ENCODE measurements at regions not wholly inside any gene's neighbourhood (a gene's known extent, or its start where the extent isn't known, plus 50 kb on each side); places are given as distances from the start of the nearest gene placed in this dataset.

- Histone ChIP-seq H3K9me2 (replicated peaks; ENCODE audit: insufficient read depth, low read length) (no peaks in the 10 kb centered on the region), H3F3A (ENCODE audit: insufficient read depth) (no peaks in the 10 kb centered on the region), H3K4me2 (ENCODE audit: low read depth, low read length, poor library complexity, severe bottlenecking) (no peak overlapping the region), H3K27ac (ENCODE audit: low read depth, low read length) (no peak overlapping the region), H4K20me1 (ENCODE audit: low read depth, low read length) (no peaks in the 10 kb centered on the region; the same call in 1 of the 2 replicates), H3K4me3 (ENCODE audit: insufficient read depth, low read length, poor library complexity, severe bottlenecking) (no peak overlapping the region), H3K79me2 (ENCODE audit: insufficient read depth, low read length) (no peaks in the 10 kb centered on the region), H3K36me3 (ENCODE audit: low read length) (no peaks in the 10 kb centered on the region), H2AFZ (ENCODE audit: low read depth, low read length, severe bottlenecking) (no peak overlapping the region), H3K9ac (ENCODE audit: low read length) (no peak overlapping the region), H3K9me3 (ENCODE audit: insufficient read depth, low read length) (no peaks in the 10 kb centered on the region), H3K27me3 (ENCODE audit: low read length) (no peaks in the 10 kb centered on the region)
- TF ChIP-seq EZH2phosphoT487 (conservative IDR thresholded peaks at IDR 0.05; ENCODE audit: low read length) (no peak), CTCF (IDR thresholded peaks at IDR 0.05; ENCODE audit: insufficient read depth, low read length, poor library complexity, severe bottlenecking) (no peak)
Observed at GRCh38 chr16:56134790-56135189, 56.5 kb upstream of the GNAO1 start.

- Histone ChIP-seq H3K9me2 (replicated peaks; ENCODE audit: insufficient read depth, low read length) (no peaks in the 10 kb centered on the region), H3K27me3 (ENCODE audit: low read length) (no peaks in the 10 kb centered on the region), H3K9me3 (ENCODE audit: insufficient read depth, low read length) (no peaks in the 10 kb centered on the region), H3K27ac (ENCODE audit: low read depth, low read length) (no peak overlapping the region), H3K9ac (ENCODE audit: low read length) (no peak overlapping the region), H4K20me1 (ENCODE audit: low read depth, low read length) (no peaks in the 10 kb centered on the region), H3K4me2 (ENCODE audit: low read depth, low read length, poor library complexity, severe bottlenecking) (no peak overlapping the region), H3K4me3 (ENCODE audit: insufficient read depth, low read length, poor library complexity, severe bottlenecking) (no peak overlapping the region), H3K36me3 (ENCODE audit: low read length) (no peaks in the 10 kb centered on the region), H3K79me2 (ENCODE audit: insufficient read depth, low read length) (no peaks in the 10 kb centered on the region), H2AFZ (ENCODE audit: low read depth, low read length, severe bottlenecking) (no peak overlapping the region), H3F3A (ENCODE audit: insufficient read depth) (no peaks in the 10 kb centered on the region)
- no peak for TF ChIP-seq EZH2phosphoT487 (conservative IDR thresholded peaks at IDR 0.05; ENCODE audit: low read length)
- no peak for TF ChIP-seq CTCF (IDR thresholded peaks at IDR 0.05; ENCODE audit: insufficient read depth, low read length, poor library complexity, severe bottlenecking)
Observed at GRCh38 chr16:56125922-56126321, 65.4 kb upstream of the GNAO1 start.

- Histone ChIP-seq H3K27ac (ENCODE audit: low read depth, low read length) (no peak overlapping the region), H3F3A (ENCODE audit: insufficient read depth) (no peaks in the 10 kb centered on the region), H3K9me2 (replicated peaks; ENCODE audit: insufficient read depth, low read length) (no peaks in the 10 kb centered on the region), H3K4me3 (ENCODE audit: insufficient read depth, low read length, poor library complexity, severe bottlenecking) (no peak overlapping the region), H4K20me1 (ENCODE audit: low read depth, low read length) (no peaks in the 10 kb centered on the region), H3K27me3 (ENCODE audit: low read length) (no peaks in the 10 kb centered on the region), H3K79me2 (ENCODE audit: insufficient read depth, low read length) (no peaks in the 10 kb centered on the region), H3K9ac (ENCODE audit: low read length) (no peak overlapping the region), H3K4me2 (ENCODE audit: low read depth, low read length, poor library complexity, severe bottlenecking) (no peak overlapping the region), H3K36me3 (ENCODE audit: low read length) (no peaks in the 10 kb centered on the region), H2AFZ (ENCODE audit: low read depth, low read length, severe bottlenecking) (no peak overlapping the region), H3K9me3 (ENCODE audit: insufficient read depth, low read length) (no peaks in the 10 kb centered on the region)
- TF ChIP-seq EZH2phosphoT487 (conservative IDR thresholded peaks at IDR 0.05; ENCODE audit: low read length), result no peak
- TF ChIP-seq CTCF (IDR thresholded peaks at IDR 0.05; ENCODE audit: insufficient read depth, low read length, poor library complexity, severe bottlenecking), result no peak
Observed at GRCh38 chr16:56122251-56122650, 69.0 kb upstream of the GNAO1 start.

GRCh38 chr16:56121156-56121500 lies 70.2 kb upstream of the GNAO1 start:
- Histone ChIP-seq H3K27ac (ENCODE audit: low read depth, low read length) (no peak overlapping the region), H3K9me3 (ENCODE audit: insufficient read depth, low read length) (no peaks in the 10 kb centered on the region), H3K36me3 (ENCODE audit: low read length) (no peaks in the 10 kb centered on the region), H3K4me3 (ENCODE audit: insufficient read depth, low read length, poor library complexity, severe bottlenecking) (no peak overlapping the region), H2AFZ (ENCODE audit: low read depth, low read length, severe bottlenecking) (no peak overlapping the region), H4K20me1 (ENCODE audit: low read depth, low read length) (no peaks in the 10 kb centered on the region), H3K79me2 (ENCODE audit: insufficient read depth, low read length) (no peaks in the 10 kb centered on the region), H3K4me2 (ENCODE audit: low read depth, low read length, poor library complexity, severe bottlenecking) (no peak overlapping the region), H3K9ac (ENCODE audit: low read length) (no peak overlapping the region), H3K9me2 (replicated peaks; ENCODE audit: insufficient read depth, low read length) (no peaks in the 10 kb centered on the region), H3F3A (ENCODE audit: insufficient read depth) (no peaks in the 10 kb centered on the region), H3K27me3 (ENCODE audit: low read length) (no peaks in the 10 kb centered on the region)
- TF ChIP-seq CTCF (IDR thresholded peaks at IDR 0.05; ENCODE audit: insufficient read depth, low read length, poor library complexity, severe bottlenecking) (no peak), EZH2phosphoT487 (conservative IDR thresholded peaks at IDR 0.05; ENCODE audit: low read length) (no peak)

Measured in SU-DHL-6 (cell line).